Stimulated activated CD4-positive, alpha-beta T cell treated with anti-CD3 and anti-CD28 coated beads, Interleukin-12 subunit alpha, Interleukin-12 subunit beta, amount 100 ng/mL, for 48 hours (primary cell): ENCODE measurements at regions not wholly inside any gene's neighbourhood (a gene's known extent, or its start where the extent isn't known, plus 50 kb on each side); places are given as distances from the start of the nearest gene placed in this dataset.

Source experiments
- DNase-seq, 3 donors: peaks; one replicate each; pipeline ENCODE4 v3.0.0-alpha.2; 2020; ENCODE audit warnings: low read depth in 2 of 3, low spot score in 1 of 3

DNA sequence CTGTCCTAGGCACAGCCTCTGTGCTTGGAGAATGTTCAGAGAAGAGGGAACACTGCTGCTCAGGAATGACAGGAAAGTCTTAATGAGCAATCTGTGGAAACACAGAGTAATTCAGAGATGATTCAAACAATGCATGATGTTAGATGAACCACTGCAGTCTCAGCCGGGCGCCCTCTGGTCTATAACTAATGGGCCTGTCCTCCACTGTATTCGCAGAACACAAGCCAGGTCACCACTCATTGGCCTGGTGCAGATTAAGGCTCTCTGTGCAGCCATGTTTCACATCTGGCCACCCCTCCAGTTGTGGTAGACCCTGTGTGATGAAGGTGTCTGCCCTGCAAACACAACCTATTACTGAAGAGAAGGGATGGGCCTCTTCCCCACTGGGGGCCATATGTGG is 281.7 kb upstream of the ROPN1 start:
- DNase-seq, result no peak

DNA sequence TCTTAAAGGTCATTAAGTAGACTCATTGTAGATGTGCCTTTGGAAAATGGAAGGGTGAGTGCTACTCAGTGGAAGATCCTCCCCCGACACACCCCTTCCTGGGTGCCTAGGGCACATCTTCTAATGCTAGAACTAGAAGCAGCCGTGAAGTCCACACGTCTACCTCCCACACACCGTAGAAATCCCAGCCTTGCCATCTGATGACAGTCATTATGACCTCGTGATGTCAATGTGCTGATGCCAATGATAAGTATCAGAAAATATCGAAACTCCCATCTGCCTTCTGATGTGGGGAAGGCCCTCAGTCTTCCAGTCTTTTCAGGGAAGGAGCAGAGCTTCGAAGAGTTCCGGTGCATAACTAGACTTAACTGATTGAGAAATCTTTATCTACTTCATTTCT is 282.1 kb upstream of the ROPN1 start:
- no peak for DNase-seq

DNA sequence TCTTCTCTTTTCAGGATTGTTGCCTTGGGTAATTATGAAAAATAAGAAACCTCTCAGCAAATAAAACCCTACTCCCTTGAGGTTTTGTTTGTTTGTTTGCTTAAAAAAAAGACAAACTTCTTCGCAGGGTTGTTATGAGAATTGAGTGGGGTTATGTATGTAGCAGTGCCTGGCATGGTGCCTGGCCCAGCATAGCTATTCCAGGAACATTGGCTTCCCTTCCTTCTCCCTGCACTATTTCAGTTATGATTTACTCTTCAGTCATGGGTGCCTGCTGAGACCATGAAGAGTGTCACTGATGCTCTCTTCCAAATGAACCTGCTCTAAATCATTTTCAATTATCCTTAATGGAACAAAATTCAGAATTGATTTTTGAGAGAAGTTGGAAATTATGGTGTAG is 283.5 kb upstream of the ROPN1 start:
- DNase-seq, result no peak

DNA sequence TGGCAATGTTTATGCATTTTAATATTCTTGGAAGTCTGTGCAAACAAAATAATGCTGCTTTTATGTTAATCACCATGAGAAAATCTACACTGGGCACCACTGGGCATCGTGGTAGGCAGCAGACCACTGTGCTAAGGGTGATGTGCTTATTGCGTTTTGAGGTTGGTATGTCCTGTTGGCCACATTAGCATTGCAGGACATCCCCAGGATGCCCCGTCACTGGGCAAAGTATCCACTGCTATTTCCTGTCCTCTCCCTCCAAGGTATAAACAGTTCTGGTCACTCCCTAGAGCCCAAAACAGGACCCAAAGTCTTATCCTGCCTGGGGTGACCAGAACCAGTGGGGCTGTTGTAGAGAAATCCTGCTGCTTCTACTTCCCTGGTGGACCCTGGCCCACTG is 284.2 kb upstream of the ROPN1 start:
- no peak for DNase-seq

DNA sequence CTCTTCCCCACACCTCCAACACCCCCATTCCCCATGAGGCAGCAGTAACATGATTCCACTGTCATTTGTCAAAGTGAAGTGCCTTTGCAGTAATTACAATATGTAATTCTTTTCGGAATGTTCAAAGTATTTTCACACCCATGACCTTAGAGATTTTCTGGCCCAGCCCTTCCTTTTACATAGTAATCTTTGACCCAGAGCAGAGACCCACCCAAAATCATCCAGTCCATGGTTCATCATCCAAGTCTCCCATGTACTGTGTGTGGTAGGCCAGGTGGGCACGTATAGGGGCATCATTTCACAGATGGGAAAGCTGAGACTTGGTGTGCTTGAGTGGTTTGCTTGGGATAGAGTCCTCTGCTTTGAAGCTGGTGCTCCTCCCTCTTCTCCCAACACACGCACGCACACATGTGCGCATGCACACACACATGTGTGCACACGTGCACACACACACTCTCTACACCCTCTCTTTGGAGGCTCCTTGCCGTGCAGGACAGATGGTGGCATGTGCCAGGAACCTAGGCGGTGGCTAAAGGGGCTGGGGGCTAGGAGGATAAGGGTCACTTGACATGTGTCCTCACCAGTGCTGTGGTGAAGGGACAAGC is 284.7 kb upstream of the ROPN1 start:
- DNase-seq, result no peak

DNA sequence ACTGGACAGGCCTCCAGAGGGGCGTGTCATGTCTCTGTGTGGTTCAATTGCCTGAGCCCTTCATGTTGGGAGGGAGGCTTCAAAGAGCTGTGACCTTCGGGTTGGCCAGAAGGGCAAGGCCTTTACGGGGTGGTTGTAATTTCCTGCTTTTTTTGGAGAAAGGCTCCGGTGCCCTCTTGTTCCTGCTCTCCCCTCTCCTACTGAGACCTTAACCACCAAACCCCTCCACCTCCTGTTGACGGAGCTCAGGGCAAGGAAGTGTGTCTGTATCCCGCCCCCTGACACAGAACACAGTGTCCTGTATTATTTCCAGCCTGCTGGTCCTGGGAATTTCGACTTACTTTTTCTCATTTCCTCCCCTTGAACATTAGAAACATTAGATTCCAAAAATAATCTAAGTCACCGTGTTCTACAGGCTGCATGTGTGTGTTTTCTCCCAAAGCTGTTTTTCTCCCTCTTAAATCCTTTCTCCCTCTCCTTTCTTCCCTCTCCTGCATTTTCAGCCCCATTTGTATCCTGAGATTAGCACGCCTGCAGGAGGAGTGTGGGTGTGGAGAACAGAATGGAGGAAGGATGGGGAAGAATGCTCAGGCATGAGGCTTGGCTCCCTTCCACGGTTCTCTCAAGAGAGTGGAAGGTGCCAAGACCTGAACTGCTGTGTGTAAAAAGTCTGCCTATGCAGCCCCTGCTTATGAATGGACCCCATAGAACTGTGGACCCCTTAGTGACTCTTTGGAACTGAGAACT is 285.4 kb upstream of the ROPN1 start:
- no peak for DNase-seq

DNA sequence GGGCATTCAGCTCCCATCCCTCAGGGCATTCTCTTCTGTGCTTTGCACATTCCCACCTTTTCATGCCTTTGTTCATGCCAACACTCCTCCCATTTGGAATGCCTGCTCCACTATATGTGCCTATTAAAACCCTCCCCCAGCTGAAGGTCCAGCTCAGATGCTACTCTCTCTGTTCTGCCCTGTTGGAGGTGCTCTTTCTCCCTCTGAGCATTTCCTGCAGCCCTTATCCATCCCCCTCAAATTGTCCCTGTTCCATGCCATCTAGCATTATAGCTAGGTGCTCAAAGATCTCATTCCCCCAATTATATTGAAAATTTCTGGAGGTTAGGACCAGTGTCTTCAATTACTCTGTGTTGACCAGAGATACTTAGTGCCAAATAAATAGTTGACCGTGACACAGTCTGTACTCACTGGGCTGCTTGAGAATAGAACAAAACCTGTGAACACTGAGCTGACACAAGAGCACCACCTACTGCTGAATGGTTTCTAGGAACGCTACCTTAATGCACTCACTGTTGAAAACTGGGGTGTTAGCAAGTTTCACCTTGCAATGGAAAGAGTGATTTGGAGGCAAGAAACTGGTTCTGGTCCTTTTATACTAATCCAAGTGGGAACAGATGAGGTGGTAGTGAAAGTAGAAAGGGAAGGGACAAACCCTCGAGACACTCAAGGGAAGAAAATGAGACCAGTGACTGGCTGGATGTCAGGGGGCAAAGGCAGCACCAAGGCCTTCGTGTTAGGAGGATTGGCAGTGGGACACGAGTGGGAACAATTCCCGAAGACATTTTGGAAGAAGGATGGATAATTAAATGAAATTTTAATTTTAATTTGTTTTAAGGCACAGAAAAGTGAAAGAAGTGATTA is 289.8 kb upstream of the ROPN1 start:
- DNase-seq, result no peak

DNA sequence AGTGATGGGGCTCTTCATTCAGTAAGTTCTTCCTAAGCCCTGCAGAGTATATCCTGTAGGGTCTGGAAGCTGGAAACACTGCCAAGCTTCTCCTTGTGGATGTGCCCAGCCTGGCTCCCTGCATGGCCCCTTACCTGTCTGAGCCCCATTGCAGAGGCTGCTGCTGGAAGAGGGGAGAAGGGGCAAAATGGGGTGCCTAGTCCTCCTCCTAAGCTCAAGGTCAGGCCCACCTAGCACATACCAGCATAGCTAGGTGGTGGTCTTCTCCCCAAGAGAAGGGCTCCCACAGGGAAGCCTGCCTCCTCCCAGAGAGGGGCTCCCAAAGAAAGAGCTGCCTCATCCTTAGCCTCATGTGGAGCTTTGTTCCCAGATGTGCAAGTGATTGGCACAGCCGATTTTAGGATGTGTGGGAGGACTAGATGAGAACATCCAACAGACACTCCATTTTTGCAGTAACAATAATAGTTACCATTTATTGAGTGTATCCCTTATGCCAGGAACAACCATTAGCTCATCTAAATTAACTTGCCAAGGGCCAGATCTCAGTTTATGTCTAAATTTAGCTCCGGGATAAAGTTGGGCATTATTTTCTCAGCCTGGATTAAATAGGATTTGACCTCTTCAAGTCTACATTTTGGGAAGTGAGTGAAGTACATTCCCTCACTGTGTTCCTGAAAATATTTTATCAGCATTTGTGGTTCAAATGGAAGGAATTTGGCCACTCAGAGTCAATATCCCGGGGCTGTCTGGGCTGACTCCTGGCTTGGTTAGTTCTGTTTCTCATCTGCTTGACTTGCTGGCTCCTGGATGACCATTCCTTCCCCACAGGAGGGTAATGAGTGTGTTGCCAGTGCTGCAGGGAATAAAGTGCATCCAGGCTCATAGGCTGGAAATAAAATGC is 291.1 kb upstream of the ROPN1 start:
- no peak for DNase-seq

DNA sequence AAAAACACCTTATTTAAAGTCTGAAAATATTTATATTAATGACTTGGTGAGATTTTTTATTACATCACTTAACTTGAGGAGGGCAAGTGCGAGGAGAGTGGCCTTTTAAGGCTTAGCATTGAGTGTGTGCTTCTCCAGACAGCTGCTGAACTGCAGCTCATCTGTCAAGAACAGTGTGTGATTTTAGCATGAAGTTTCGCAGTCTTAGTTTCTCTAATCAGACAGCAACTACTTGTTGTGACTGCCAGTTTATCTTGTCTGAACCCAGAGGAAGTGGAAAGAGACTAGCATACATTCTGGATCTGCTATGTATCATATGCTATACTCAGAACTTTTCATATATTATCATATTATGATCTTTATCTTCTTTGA is 291.7 kb upstream of the ROPN1 start:
- DNase-seq, result no peak

DNA sequence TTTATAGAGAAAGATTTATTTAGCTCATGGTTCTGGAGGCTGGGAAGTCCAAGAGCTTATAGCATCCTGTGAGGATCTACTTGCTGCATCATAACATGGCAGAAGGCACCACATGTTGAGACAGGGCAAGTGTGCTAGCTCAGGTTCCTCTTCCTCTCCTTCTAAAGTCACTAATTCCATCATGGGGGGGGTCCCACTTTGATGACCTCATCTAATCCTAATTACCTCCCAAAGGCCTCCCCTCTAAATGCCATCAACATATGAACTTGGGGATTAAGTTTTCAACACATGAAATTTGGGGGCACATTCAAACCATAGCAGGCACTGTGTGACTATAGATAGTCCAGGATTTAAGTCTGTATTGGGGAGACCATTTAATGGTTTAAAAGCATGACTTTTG is 297.1 kb upstream of the ROPN1 start:
- no peak for DNase-seq

DNA sequence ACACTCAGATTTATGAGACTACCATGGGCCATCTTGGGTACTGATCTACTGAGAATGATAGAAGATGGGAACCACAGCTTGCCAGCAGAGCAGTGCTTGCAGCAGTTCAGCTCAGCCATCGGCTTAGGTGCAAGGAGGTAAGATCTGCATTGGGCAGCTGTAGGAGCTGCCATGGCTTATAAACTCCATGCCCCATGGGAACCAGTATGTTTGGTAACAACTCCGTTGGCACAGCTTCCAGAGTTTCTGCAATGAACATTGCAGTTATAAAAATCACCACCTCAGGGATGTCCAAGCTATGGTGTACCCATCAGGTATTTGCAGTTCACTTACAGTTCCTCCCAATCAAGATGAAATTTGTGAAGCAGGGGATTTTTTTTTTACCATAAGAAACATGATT is 299.1 kb upstream of the ROPN1 start:
- no peak for DNase-seq

DNA sequence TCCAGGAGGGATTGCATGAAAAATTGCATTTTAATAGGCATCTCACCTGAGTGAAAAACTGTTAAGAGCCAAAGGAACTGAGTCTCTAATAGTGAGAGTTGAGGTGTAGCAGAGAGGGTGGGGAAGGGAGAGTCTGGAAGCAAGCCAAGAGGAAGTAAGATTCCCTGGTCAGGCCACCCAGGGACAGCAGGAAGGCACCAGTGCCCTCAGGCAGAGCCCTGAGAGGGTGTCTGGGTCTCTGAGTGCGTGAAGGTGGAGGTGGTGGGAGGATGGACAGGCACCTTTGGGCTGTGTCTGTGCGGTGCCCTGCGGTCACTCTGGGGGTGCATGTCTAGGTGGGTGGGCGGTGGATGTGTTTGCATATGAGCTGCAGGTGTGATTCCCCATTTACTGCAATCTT is 300.4 kb upstream of the ROPN1 start:
- no peak for DNase-seq

DNA sequence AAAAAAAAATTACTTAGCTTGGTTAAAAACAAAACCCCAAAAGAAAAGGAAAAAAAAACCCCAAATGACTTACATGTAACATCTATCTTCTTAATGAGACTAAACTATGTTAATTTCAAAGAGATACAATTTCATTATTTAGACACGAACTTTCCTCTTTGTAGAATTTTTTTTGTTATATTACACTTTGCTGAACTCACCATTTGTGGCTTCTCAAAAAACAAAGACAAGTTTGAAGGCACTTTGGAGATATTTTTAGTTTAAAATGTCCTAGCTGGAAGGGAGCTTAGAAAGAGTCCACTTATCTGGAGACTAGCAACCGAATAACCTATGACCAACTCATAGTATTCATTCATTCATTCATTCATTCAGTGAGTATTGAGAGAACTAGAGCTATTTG is 301.7 kb upstream of the ROPN1 start:
- no peak for DNase-seq

DNA sequence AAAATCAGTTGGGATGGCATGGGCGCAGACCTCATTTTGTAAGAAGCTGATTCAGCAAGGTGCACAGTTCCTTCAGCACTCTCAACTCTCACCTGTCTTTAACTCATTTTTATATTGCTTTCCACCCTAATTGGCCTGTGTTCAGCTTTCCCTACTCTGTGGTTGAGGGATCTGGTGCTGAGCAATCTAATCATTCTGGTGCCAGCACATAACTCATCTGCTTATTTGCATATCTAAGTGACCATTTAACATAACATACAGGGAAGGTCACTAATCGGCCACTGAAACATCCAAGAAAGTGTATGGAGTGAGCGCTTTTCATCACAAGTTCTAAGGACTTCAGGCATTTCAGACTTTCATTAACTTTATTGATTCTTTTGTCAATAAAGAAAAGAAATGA is 303.4 kb upstream of the ROPN1 start:
- DNase-seq, result no peak

DNA sequence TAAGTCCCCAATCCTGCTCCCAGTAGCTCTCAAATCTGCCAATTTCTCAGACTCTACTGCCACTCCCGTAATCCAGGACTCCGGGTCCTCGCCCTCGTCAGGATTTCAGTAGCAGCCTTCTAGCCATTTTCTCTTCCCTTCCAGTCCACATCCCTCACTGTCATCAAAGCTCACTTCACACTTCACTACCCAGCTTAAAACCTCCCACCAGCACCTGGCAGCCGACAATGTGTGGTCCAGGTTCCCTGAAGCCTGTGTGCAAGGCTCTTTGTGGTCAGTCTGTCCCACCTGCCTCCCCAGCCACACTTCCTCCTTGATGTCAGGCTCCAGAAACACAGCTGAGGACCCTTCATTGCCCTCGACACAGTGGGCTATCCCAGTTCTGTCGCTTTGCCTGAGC is 304.5 kb upstream of the ROPN1 start:
- no peak for DNase-seq

DNA sequence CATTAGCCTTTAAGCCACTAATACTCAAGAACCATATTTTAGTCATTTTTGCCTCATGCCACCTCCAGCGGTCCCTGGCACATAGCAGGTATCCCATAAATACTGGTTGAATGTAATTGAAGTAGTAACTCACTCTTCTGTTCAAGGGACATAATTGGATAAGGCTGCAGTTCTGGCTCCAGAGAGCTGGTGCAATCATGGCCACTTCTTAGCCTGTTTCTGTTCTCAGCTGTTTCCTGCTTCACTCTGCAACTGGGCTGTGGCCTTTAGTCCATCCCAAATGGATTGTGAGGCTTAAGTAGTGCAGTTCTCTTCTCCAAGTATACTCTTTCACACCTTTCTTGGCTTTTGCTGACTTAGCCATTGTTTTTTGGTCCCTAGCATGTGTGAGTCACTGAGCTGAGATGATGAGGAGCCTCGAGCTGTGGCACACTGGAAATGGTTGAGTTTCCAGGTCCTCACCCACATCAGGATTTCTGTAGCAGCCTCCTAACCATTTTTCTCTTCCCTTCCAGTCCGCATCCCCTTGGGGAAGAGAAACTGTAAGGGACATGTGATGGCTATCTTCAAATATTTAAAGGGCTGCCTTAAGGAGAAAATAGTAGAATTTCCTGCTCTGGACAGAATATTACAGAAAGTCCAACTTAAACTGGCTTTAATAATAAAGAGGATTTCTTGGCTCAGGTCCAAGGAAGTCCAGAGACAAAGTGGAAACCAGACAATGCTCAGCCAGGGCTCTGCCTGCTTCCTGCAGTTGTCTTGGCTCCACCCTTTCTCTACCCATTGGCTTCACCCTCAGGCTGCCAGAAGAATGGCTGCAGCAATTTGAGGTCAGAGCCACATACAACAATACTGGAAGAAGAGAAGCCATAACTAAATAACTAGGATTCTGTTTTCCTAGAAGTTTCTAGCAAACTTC is 305.4 kb upstream of the ROPN1 start:
- DNase-seq, result no peak

DNA sequence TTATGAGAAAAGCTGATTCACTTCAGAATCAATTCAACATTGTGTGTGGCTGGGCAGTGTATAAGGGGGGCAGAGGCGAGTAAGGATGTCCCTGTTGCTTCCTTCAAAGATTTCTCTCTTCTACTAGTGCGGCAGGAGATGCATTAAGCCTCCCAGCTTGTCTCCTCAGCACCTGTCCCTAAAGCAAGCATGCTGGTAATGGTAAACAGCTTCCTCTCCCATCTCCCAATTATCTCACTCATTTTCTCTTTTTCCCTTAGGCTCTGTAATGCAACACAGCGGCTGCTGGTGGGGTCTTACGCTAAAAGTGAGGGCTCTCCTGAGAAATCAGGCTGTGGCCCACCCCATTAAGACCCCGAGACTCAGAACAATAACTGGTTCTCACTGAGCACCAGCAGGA is 306.4 kb upstream of the ROPN1 start:
- no peak for DNase-seq

DNA sequence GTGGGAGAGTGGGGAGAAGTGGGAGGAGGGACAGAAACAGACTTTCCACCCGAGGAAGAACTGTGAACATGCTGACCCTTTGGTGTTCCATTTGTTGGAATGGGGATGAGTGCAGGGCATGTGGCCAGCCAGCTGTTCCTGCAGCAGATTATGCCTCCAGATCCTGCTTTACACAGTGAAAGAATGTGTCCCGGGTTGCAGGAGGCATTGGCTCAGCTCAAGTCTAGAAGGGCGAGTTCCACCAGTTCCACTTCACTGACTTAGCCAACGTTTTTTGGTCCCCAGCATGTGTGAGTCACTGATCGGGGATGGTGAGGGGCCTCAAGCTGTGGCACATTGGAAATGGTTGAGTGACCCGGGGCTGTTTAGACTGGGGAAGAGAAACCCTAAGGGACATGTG is 307.0 kb upstream of the ROPN1 start:
- no peak for DNase-seq

DNA sequence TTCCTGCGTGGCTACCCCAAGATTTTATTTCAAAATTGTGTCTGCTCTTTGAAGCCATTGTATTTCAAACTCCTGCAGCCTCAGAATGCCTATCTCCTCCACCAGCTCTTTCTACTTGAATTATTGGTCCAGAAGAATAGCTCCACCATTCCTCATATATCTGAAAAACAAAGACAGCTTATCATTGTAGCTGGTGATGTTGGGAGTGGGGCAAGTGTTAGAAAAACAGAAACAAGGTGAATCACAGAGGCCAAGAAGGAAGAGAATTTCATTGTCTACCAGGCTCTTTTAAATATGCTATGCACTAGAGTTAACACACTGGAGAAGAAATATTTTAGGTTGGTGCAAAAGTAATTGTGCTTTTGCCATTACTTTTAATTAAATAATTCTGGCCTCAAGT is 307.9 kb upstream of the ROPN1 start:
- no peak for DNase-seq

DNA sequence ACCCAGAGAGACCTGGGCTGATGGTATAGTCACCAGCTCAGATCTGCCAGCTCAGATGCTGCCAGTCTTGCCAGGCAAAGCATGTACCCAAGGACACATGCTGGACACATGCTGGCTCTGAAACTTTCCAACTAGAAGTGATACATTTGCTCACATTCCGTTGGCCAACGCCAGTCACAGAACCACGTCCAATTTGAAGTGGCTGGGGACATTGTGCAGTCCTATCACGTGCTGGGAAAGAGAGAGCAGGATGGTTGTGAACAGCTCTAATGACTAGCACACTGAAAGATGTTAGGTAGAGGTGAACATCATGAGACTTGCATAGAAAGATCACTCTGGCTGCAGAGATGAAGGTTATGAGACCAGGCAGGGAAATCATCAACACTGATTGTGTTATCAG is 308.5 kb upstream of the ROPN1 start:
- no peak for DNase-seq
